HPDE6-E6E7 (cell line): ENCODE measurements at regions not wholly inside any gene's neighbourhood (a gene's known extent, or its start where the extent isn't known, plus 50 kb on each side); places are given as distances from the start of the nearest gene placed in this dataset.

Experiments
- DNase-seq: peaks from one replicate; pipeline ENCODE4 v3.0.0; 2011; ENCODE audit warnings: missing footprints; ENCODE audit errors: extremely low spot score

GRCh38 chr6:109295109-109295773 is 87.0 kb downstream of the CD164 start:
- no peak for DNase-seq

DNA sequence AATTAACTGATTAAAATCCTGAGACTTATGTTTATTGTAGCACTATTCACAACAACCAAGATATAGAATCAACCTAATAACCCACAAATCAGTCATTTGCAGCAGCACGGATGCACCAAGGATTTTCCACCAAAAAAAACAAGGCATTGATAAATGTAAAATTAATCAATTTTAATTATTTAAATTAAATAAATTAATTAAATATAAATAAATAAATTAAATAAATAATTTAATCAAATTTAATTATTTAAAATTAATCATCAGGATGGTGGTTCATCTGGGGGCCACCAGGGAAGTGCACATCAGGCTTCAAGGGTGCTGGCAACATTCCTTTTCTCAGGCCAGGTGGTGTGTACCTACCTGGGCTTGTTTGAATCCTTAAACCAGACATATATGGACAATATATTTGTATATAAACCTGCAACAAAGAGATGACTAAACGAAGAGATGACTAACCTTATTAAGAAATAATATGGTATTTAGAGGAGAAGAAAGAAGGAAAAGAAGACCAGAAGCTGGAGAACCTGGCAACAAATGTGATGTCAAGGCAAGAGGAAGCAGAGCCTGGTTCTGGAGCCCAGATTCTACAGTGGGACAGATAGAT is 89.2 kb downstream of the CD164 start:
- DNase-seq: peak; percentile 48

DNA sequence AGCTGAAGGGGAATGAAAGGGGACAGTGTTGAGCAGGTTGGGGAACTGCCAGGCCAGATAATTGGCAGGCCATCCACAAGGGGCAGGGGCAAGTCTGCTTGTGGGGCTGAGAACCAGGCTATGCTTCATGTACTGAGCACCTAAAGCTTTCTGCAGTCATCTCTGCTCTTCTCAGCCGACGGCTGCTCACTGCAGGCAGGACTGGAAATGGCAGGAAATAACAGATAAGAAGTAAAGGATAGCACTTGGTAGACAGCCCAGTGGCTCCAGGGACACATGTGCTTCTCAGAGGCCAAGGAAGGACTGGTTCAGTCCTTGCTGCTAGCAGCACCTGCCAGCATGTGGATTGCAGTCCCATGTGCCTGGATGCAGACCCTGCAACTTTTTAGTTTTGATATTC is 89.8 kb downstream of the CD164 start:
- no peak for DNase-seq

DNA sequence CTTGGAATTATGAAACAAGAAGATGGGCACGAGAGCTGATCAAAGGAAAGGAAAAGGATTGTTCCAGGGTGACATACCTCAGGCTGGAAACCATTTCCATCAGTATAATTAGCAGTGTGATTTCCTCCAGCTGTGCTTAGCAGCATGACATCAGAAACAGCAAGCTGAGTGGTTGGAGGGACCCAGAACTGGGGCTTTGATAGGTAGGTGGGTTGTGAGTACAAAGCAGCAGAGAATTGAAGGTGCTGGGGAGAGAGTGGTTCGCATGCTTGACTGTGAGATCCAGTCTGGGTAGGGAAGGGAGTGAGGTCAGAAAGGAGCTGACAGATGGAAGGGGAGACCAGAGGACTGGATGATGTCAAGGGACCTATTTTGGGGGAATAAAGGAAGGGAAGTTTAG is 90.4 kb downstream of the CD164 start:
- no peak for DNase-seq

DNA sequence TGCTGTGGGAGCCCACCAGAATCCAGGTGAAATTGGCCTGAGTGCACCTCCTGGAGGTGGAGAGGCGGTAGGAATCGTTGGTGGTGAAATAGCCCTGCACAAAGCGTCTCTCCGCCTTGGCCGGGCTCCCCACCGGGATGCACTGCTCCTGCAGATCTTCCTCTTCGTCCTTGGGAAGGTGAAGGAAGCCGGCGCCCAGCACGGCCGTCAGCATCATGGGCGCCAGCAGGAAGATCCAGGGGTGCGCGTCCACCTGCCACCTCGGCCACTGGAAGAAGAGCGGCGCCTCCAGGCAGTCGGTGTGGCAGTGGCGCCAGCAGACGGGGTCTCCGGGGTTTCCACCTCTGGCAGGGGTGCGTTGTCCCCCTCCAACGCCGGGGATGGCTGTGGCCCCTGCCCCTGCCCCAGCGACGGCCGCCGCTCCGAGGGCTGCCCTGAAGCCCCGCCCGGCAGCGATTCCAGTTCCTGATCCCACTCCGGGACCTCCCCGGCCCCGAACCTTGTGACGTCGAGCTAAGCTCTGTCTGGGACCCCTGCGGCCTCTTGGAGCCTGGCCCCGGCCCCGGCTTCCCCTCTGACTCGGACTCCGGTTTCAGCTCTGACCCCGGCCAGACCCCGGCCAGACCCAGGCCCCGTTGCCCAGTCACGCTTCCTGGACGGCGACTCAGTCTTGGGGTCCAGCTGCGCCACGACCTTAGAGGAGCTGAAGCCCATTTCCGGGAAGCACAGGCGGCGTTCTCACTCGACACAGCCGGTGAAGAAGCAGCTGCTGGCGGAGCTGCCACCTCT is 91.9 kb downstream of the CD164 start:
- DNase-seq: no peak

DNA sequence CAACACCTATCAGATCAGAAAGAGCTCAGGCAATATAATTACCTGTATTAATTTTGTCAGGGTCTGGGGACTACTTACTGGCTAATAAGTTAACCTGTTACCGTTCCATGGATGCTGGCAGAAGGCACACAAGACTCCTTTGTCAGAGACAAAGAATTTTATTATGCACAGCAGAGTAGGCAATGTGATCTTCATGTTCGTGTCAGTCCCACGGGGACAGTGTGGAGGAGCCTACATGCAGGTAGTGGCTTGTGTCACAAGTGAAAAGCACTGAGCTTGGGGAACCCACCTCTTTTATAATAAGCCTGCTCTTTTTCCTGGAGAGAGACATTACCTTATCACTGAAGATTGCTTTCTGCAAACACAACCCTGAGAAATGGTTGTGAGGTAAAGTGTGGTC is 96.9 kb downstream of the CD164 start:
- DNase-seq: no peak

DNA sequence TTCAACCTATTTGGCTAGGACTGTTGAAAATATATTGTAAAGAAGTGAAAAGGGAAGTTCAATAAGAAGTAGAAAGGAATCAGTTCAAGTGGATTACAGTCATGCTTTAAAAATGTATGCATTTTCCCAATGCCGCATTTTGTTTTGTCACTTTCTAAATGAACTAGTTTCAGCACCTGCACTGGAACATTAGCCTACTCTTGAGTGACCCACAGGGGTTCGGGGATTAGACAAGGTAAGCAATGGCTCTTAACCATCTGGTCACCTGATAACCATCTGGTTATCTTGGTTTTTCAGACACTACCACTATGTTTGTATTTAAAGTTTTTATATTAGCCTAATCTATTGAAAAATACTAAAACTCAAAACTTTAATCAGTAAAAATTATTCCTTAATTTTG is 97.6 kb downstream of the CD164 start:
- no peak for DNase-seq

GRCh38 chr6:109282756-109283155 is 99.5 kb downstream of the CD164 start:
- no peak for DNase-seq

GRCh38 chr6:109279628-109280027 is 102.6 kb downstream of the CD164 start:
- DNase-seq: no peak

DNA sequence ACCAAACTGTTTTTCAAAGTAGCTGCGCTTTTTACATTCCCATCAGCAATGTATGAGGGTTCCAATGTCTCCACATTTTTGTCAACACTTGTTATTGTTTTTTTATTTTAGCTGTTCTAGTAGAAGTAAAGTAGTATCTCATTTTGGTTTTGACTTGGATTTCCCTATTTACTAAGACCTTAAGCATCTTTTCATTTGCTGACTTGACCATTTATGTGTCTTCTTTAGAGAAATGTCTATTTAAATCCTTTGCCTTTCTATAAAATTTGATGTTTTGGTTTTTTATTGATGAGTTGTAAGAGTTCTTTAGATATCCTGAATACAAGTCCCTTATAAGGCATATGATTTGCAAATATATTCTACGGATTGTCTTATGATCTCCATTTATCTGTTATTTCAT is 110.6 kb downstream of the CD164 start:
- DNase-seq: no peak

- no peak for DNase-seq
These were observed 112.2 kb downstream of the CD164 start for GRCh38 chr6:109269953-109270517.

DNA sequence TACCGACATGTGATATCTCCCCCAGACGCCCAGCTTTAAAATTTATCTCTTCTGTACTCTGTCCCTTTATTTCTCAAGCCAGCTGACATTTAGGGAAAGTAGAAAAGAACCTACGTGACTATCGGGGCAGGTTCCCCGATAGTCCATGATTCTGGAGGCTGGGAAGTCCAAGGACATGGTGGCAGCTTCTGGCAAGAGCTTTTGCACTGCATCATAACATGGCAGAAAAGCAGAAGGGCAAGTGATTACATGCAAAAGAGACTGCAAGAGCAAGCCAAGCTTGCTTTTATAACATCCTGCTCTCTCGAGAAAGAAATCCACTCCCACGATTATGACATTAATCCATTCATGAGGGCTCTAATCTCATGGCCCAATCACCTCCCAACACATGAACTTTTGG is 113.2 kb downstream of the CD164 start:
- DNase-seq: no peak

- no peak for DNase-seq
These were observed 116.7 kb downstream of the CD164 start for GRCh38 chr6:109265530-109265929.

GRCh38 chr6:109263873-109264700 is 118.2 kb downstream of the CD164 start:
- no peak for DNase-seq

DNA sequence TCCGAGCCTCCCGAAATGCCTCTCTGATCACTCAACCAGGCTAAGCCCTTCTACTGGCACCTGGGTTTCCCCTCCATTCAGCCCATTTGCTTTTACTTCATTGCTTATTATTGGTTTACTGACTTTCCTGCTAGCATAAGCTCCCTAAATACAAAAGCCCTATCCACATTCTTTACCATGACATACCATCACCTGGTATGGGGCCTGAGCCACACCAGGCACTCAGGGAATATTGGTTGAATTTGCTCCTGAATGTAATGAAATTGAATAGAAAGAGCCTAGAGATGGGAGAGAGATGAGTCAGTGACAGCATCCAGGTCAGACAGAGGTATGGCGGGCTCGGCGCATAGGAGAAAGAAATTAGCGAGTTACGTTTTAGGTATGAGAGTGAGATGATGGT is 120.0 kb downstream of the CD164 start:
- no peak for DNase-seq

- DNase-seq: no peak
These were observed 120.5 kb downstream of the CD164 start for GRCh38 chr6:109261811-109262210.

DNA sequence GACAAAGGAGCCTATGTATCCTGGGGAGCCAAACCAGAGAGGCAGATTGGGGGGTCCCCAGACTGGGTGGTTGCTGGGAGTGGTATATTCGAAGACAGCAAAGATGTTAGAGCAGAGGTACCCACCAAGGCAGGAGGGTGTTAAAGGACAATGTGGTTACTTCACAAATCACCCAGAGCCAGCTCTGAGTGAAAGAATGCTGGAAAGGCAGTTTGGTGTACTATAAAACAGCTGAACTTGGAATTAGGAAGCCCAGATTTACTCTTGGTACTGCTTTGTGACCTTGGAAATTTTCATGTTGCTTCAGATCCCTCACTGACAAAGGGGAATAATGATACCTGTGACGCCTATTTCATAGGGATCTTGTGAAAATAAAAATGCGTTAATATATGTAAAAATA is 121.6 kb downstream of the CD164 start:
- no peak for DNase-seq

DNA sequence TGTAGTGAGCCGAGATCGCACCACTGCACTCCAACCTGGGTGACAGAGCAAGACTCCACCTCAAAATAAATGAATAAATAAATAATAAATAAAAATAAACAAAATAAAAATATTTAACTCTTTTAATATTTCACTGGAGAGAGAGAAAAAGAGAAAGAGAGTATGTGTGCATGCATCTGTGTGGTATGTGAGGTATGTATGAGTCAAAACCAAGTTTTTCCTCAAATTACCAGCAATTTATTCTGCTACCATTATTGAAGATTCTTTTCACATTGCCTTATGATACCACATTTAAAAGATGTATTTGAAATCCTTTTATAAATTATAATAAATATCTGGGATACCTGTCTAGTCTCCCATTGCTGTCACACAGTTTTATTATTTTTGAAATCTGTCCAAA is 122.1 kb downstream of the CD164 start:
- DNase-seq: no peak

GRCh38 chr6:109258129-109258528 is 124.1 kb downstream of the CD164 start:
- DNase-seq: no peak

- no peak for DNase-seq
These were observed 124.8 kb downstream of the CD164 start for GRCh38 chr6:109257494-109257893.

GRCh38 chr6:109255946-109256640 is 126.2 kb downstream of the CD164 start:
- no peak for DNase-seq
